HPDE6-E6E7 (cell line): ENCODE measurements at regions not wholly inside any gene's neighbourhood (a gene's known extent, or its start where the extent isn't known, plus 50 kb on each side); places are given as distances from the start of the nearest gene placed in this dataset.

ENCODE experiments used
- DNase-seq: peaks from one replicate; pipeline ENCODE4 v3.0.0; 2011; ENCODE audit warnings: missing footprints; ENCODE audit errors: extremely low spot score

- DNase-seq = no peak
These were observed 274.4 kb downstream of the PTBP2 start for GRCh38 chr1:96996001-96996400.

GRCh38 chr1:96997717-96998116 lies 276.1 kb downstream of the PTBP2 start:
- no peak for DNase-seq

- no peak for DNase-seq
These were observed 276.9 kb downstream of the PTBP2 start for GRCh38 chr1:96998466-96998865.

- no peak for DNase-seq
These were observed 277.6 kb downstream of the PTBP2 start for GRCh38 chr1:96999191-96999590.

- no peak for DNase-seq
These were observed 282.5 kb downstream of the PTBP2 start for GRCh38 chr1:97004054-97004453.

GRCh38 chr1:97004743-97005142 lies 283.2 kb downstream of the PTBP2 start:
- DNase-seq = no peak

- DNase-seq = no peak
These were observed 284.6 kb downstream of the PTBP2 start for GRCh38 chr1:97006044-97006661.

GRCh38 chr1:97007840-97008604 lies 286.4 kb downstream of the PTBP2 start:
- DNase-seq = no peak

- no peak for DNase-seq
These were observed 289.1 kb downstream of the PTBP2 start for GRCh38 chr1:97010566-97011264.

GRCh38 chr1:97013136-97013535 lies 291.6 kb downstream of the PTBP2 start:
- no peak for DNase-seq

- DNase-seq = no peak
These were observed 292.4 kb downstream of the PTBP2 start for GRCh38 chr1:97013941-97014340.

- no peak for DNase-seq
These were observed 292.8 kb downstream of the PTBP2 start for GRCh38 chr1:97014426-97014825.

- DNase-seq = no peak
These were observed 296.3 kb downstream of the PTBP2 start for GRCh38 chr1:97017895-97018294.
